Natural killer cell (primary cell): ENCODE measurements at regions not wholly inside any gene's neighbourhood (a gene's known extent, or its start where the extent isn't known, plus 50 kb on each side); places are given as distances from the start of the nearest gene placed in this dataset.

ENCODE experiments used
- ATAC-seq, 3 donors: fragments of 150-1000 bp in 2 of 3; fragments of 200-7000 bp in 1 of 3; cut with Tn5 transposase; 1 replicate in 1 of 3; 2 replicates in 2 of 3; pipeline ENCODE4 v1.10.0; 2021; ENCODE audit warnings: mild to moderate bottlenecking in 2 of 3, moderate library complexity in 2 of 3
- DNase-seq, 2 donors: peaks; one replicate each; pipeline versions ENCODE4 v3.0.0 to v3.0.0-alpha.2; 2013 to 2021; ENCODE audit warnings: mixed read lengths in 1 of 2
- H3K27ac ChIP-seq: one replicate; pipeline ENCODE4 v1.5.1; 2013; ENCODE audit warnings: mild to moderate bottlenecking, low read length
- H3K27me3 ChIP-seq: one replicate; pipeline ENCODE4 v1.6.1; 2013; ENCODE audit warnings: low read length; ENCODE audit not compliant: control insufficient read depth, insufficient read depth
- H3K36me3 ChIP-seq: one replicate; pipeline ENCODE4 v1.6.1; 2013; ENCODE audit warnings: low read length; ENCODE audit not compliant: control insufficient read depth, insufficient read depth
- H3K4me1 ChIP-seq: one replicate; pipeline ENCODE4 v1.6.1; 2013; ENCODE audit warnings: low read length; ENCODE audit not compliant: control insufficient read depth, insufficient read depth
- H3K4me3 ChIP-seq: one replicate; pipeline ENCODE4 v1.5.1; 2013; ENCODE audit warnings: low read length
- H3K9me3 ChIP-seq: one replicate; pipeline ENCODE4 v1.6.1; 2013; ENCODE audit warnings: low read length; ENCODE audit not compliant: control insufficient read depth, insufficient read depth
- H3K27ac Mint-ChIP-seq, 2 donors: one replicate each; pipeline ENCODE4 v1.8.0; 2022; ENCODE audit warnings: mild to moderate bottlenecking in 2 of 2, mixed read lengths in 2 of 2, moderate library complexity in 1 of 2
- H3K27me3 Mint-ChIP-seq, 2 donors: one replicate each; pipeline ENCODE4 v1.8.0; 2022; ENCODE audit warnings: low read depth in 2 of 2, mixed read lengths in 2 of 2
- H3K36me3 Mint-ChIP-seq: one replicate; pipeline ENCODE4 v1.8.0; 2022; ENCODE audit warnings: mixed read lengths
- H3K4me1 Mint-ChIP-seq, 2 donors: one replicate each; pipeline ENCODE4 v1.8.0; 2022; ENCODE audit warnings: mixed read lengths in 2 of 2
- H3K4me3 Mint-ChIP-seq: one replicate; pipeline ENCODE4 v1.8.0; 2022; ENCODE audit warnings: mild to moderate bottlenecking, moderate library complexity, mixed read lengths
- H3K9me3 Mint-ChIP-seq, 2 donors: one replicate each; pipeline ENCODE4 v1.8.0; 2022; ENCODE audit warnings: mixed read lengths in 2 of 2
- WGBS: methylation state at CpG from one replicate; pipeline ENCODE4 v1.1.7; 2013; ENCODE audit warnings: missing lambda C conversion rate; ENCODE audit not compliant: insufficient coverage; 5-methylcytosine and 5-hydroxymethylcytosine counted together
- intact Hi-C: fragments of 100-400 bp; cut with micrococcal nuclease; formaldehyde crosslinking; loops from one replicate; pipeline ENCODE4 v1.14.2; 2022
- TF ChIP-seq, protein P1 (sequence below): fragments of 200-600 bp; IDR thresholded peaks from one replicate; pipeline ENCODE4 v1.8.0; 2022; ENCODE audit warnings: antibody characterized with exemption

DNA sequence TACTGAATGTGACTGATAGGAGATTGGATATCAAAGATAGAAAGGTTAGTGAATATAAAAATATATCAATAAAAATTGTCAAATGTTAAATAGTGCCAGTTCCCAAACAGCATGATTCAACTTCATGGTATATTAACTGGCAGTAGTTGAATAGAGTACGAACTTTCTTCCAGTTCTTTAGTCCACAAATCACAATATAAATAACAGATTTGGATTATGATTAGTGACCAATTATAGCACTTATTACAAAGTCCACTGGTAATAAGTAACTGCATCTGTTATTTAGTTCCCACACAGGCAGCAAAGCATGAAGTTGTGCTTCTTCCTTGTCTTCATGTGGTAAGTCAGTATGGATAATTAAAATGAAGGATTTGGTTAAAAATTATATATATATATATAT is 243.0 kb upstream of the VWC2 start:
- WGBS: no CpG with 5 or more reads among the region's 1 CpG
- no peaks in the 10 kb centered on the region for H3K4me1 ChIP-seq
- ATAC-seq (no peak), DNase-seq (no peak)
- no peak overlapping the region for H3K4me3 ChIP-seq
- intact Hi-C loops: no loop called here
- no peak overlapping the region for H3K27ac Mint-ChIP-seq
- H3K36me3 Mint-ChIP-seq: no peaks in the 10 kb centered on the region
- H3K9me3 Mint-ChIP-seq: peaks cover 4 to 12% of the 10 kb centered on the region in 2 donors
- no peak overlapping the region for H3K27ac ChIP-seq
- H3K27me3 ChIP-seq: no peaks in the 10 kb centered on the region
- H3K9me3 ChIP-seq: peaks cover 3% of the 10 kb centered on the region
- H3K27me3 Mint-ChIP-seq: no peaks in the 10 kb centered on the region
- H3K4me3 Mint-ChIP-seq: no peak overlapping the region
- TF ChIP-seq, protein P1, sequence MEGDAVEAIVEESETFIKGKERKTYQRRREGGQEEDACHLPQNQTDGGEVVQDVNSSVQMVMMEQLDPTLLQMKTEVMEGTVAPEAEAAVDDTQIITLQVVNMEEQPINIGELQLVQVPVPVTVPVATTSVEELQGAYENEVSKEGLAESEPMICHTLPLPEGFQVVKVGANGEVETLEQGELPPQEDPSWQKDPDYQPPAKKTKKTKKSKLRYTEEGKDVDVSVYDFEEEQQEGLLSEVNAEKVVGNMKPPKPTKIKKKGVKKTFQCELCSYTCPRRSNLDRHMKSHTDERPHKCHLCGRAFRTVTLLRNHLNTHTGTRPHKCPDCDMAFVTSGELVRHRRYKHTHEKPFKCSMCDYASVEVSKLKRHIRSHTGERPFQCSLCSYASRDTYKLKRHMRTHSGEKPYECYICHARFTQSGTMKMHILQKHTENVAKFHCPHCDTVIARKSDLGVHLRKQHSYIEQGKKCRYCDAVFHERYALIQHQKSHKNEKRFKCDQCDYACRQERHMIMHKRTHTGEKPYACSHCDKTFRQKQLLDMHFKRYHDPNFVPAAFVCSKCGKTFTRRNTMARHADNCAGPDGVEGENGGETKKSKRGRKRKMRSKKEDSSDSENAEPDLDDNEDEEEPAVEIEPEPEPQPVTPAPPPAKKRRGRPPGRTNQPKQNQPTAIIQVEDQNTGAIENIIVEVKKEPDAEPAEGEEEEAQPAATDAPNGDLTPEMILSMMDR: no peak
- H3K4me1 Mint-ChIP-seq: no peaks in the 10 kb centered on the region
- H3K36me3 ChIP-seq: no peaks in the 10 kb centered on the region

DNA sequence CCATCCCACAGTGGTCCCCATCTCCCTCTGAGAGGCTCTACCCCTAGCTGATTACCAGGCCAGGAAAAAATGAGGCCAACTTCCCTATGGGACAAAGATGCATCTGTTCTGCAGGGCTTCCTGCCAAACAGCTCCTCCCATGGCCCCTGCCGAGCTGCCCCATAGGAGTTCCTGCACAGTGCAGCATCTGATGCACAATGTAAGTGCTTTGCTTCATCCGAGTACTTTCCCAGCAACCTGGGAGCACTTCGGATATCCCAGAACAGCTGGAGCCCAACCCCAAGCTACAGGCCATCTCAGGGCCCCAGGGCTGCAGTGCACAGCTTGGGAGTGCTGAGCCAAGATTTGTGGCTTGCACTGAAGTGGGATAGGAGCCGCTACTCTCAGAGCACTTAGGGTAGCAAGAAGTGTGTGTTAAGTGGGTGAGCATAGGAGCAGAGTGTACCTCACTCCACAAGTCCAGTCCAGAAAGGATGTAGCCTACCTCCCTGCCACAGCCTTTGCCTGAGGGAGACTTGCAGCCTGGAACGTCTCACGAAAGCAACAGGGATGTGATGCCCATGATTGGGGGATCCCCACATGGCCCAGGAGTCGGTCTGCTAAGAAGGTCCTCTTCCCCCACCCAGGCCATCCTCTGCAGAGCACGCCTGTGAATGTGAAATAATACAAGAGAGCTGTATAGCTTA is 209.6 kb upstream of the VWC2 start:
- intact Hi-C loops: no loop called here

DNA sequence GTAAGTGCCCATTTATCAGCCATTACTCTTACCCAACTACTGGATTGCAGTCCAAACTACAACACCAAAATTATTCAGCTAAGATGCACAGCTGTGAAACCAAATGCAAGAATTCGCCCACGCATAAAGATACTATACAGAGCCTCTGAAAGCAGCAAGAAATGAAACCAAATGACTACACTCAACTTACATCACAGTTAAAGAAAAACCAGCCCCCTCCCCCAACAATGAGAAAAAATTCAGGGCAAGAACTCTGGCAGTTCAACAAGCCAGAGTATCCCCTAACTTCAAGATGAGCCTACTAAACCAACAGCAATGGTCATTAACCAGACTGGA is 209.1 kb upstream of the VWC2 start:
- ATAC-seq: no peak
- H3K27ac Mint-ChIP-seq: no peak overlapping the region
- Histone ChIP-seq H3K36me3 (no peaks in the 10 kb centered on the region), H3K27ac (no peak overlapping the region), H3K9me3 (peaks cover 8% of the 10 kb centered on the region), H3K4me1 (no peaks in the 10 kb centered on the region), H3K4me3 (no peak overlapping the region), H3K27me3 (no peaks in the 10 kb centered on the region)
- H3K27me3 Mint-ChIP-seq: no peaks in the 10 kb centered on the region
- WGBS: 92% methylated on average over 2 of the region's 2 CpGs
- intact Hi-C loops: no loop called here
- no peak for DNase-seq
- TF ChIP-seq, protein P1: no peak
- no peaks in the 10 kb centered on the region for H3K4me1 Mint-ChIP-seq
- peaks cover 3 to 12% of the 10 kb centered on the region in 2 donors for H3K9me3 Mint-ChIP-seq
- H3K36me3 Mint-ChIP-seq: peaks cover 10% of the 10 kb centered on the region
- no peak overlapping the region for H3K4me3 Mint-ChIP-seq

More for the DNA sequence above, 209.6 kb upstream of the VWC2 start:
- no peaks in the 10 kb centered on the region for H3K27me3 Mint-ChIP-seq
- H3K4me1 Mint-ChIP-seq: no peaks in the 10 kb centered on the region
- DNase-seq (no peak), ATAC-seq (no peak)
- Histone ChIP-seq H3K4me3 (no peak overlapping the region), H3K36me3 (no peaks in the 10 kb centered on the region), H3K9me3 (peaks cover 8% of the 10 kb centered on the region), H3K4me1 (no peaks in the 10 kb centered on the region), H3K27ac (no peak overlapping the region), H3K27me3 (no peaks in the 10 kb centered on the region)
- TF ChIP-seq, protein P1: no peak
- H3K36me3 Mint-ChIP-seq: peaks cover 10% of the 10 kb centered on the region
- 76% methylated on average over 8 of the region's 8 CpGs for WGBS
- no peak overlapping the region for H3K4me3 Mint-ChIP-seq
- peaks cover 3 to 12% of the 10 kb centered on the region in 2 donors for H3K9me3 Mint-ChIP-seq
- no peak overlapping the region for H3K27ac Mint-ChIP-seq

DNA sequence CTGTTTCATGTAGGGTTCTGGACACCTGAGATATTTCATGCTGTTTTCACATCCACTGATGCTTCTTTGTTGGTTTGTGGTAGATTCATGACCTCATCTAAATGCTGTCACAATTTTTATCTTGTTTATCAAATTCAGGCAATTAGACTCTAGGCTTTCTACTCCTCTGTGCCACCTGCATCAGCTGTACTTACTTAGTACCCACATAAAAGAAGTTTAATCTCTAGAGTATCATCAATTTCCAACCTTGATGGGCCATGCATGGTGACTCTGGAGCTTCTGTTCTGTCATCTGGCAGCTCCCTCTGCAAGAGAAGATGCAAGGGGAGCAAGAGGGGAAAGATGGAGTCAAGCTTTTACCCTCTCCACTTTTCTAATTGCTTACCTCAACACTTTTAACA is 195.9 kb upstream of the VWC2 start:
- Mint-ChIP-seq H3K4me3 (no peak overlapping the region), H3K9me3 (peaks cover 11 to 17% of the 10 kb centered on the region in 2 donors), H3K36me3 (no peaks in the 10 kb centered on the region), H3K4me1 (no peaks in the 10 kb centered on the region), H3K27me3 (no peaks in the 10 kb centered on the region), H3K27ac (no peak overlapping the region)
- intact Hi-C loops: no loop called here
- Histone ChIP-seq H3K9me3 (peaks cover 3% of the 10 kb centered on the region), H3K27ac (no peak overlapping the region), H3K27me3 (no peaks in the 10 kb centered on the region), H3K4me3 (no peak overlapping the region), H3K4me1 (no peaks in the 10 kb centered on the region), H3K36me3 (no peaks in the 10 kb centered on the region)
- TF ChIP-seq, protein P1: no peak
- ATAC-seq (no peak), DNase-seq (no peak)
